Caki2 (cell line): ENCODE measurements at regions not wholly inside any gene's neighbourhood (a gene's known extent, or its start where the extent isn't known, plus 50 kb on each side); places are given as distances from the start of the nearest gene placed in this dataset.

Experiments used
- DNase-seq: peaks from one replicate; pipeline ENCODE4 v3.0.0-alpha.2; 2015; ENCODE audit warnings: low read depth
- in situ Hi-C: cut with HindIII; loops from 2 replicates; pipeline ENCODE4 v1.10.0; 2016; ENCODE audit warnings: low sequenced_read_pairs, low pct_unique_long_range_greater_than_20kb, mixed read lengths

- in situ Hi-C loops, result no loop called here
- DNase-seq, result no peak
Observed at GRCh38 chr13:77480066-77480465, 55.4 kb upstream of the SCEL start.

GRCh38 chr13:77479326-77479725 lies 56.2 kb upstream of the SCEL start:
- in situ Hi-C loops, result no loop called here
- DNase-seq, result no peak

GRCh38 chr13:77477299-77477848 lies 58.1 kb upstream of the SCEL start:
- DNase-seq, result peak; percentile 3
- in situ Hi-C loops, result no loop called here

- in situ Hi-C loops, result no loop called here
- DNase-seq, result peak; percentile 2
Observed at GRCh38 chr13:77476456-77476855, 59.0 kb upstream of the SCEL start.

- in situ Hi-C loops, result no loop called here
Observed at GRCh38 chr13:77475345-77476084, 60.0 kb upstream of the SCEL start.

GRCh38 chr13:77470986-77471385 lies 64.5 kb upstream of the SCEL start:
- DNase-seq, result no peak
- in situ Hi-C loops, result no loop called here

More at GRCh38 chr13:77475345-77476084, 60.0 kb upstream of the SCEL start:
- DNase-seq, result no peak

GRCh38 chr13:77466753-77467422 lies 68.6 kb upstream of the SCEL start:
- in situ Hi-C loops, result no loop called here
- no peak for DNase-seq

GRCh38 chr13:77465603-77466195 lies 69.8 kb upstream of the SCEL start:
- DNase-seq, result no peak

GRCh38 chr13:77460195-77460594 lies 75.3 kb upstream of the SCEL start:
- in situ Hi-C loops, result no loop called here
- DNase-seq, result no peak

More at GRCh38 chr13:77465603-77466195, 69.8 kb upstream of the SCEL start:
- in situ Hi-C loops, result no loop called here

GRCh38 chr13:77459592-77459991 lies 75.9 kb upstream of the SCEL start:
- no peak for DNase-seq
- in situ Hi-C loops, result no loop called here

GRCh38 chr13:77458736-77459135 lies 76.8 kb upstream of the SCEL start:
- in situ Hi-C loops, result no loop called here
- DNase-seq, result no peak

GRCh38 chr13:77457966-77458365 lies 77.5 kb upstream of the SCEL start:
- no peak for DNase-seq
- in situ Hi-C loops, result no loop called here

GRCh38 chr13:77456271-77456670 lies 79.2 kb upstream of the SCEL start:
- in situ Hi-C loops, result no loop called here
- DNase-seq, result no peak

GRCh38 chr13:77449265-77449664 lies 86.2 kb upstream of the SCEL start:
- DNase-seq, result no peak
- in situ Hi-C loops, result no loop called here

GRCh38 chr13:77448689-77449088 lies 86.8 kb upstream of the SCEL start:
- DNase-seq, result no peak
- in situ Hi-C loops, result no loop called here

- in situ Hi-C loops, result no loop called here
- DNase-seq, result no peak
Observed at GRCh38 chr13:77443511-77443910, 92.0 kb upstream of the SCEL start.

- DNase-seq, result no peak
- in situ Hi-C loops, result no loop called here
Observed at GRCh38 chr13:77437267-77437666, 98.2 kb upstream of the SCEL start.

- in situ Hi-C loops, result no loop called here
- no peak for DNase-seq
Observed at GRCh38 chr13:77434289-77434688, 101.2 kb upstream of the SCEL start.

- DNase-seq, result no peak
- in situ Hi-C loops, result no loop called here
Observed at GRCh38 chr13:77431449-77431848, 104.1 kb upstream of the SCEL start.
